GM18511 (cell line): ENCODE measurements at regions not wholly inside any gene's neighbourhood (a gene's known extent, or its start where the extent isn't known, plus 50 kb on each side); places are given as distances from the start of the nearest gene placed in this dataset.

ENCODE experiments used
- ATAC-seq: cut with Tn5 transposase; IDR thresholded peaks from one replicate; pipeline ENCODE4 v1.9.1; 2021; ENCODE audit warnings: mild to moderate bottlenecking, moderate library complexity; ENCODE audit not compliant: unreplicated experiment

GRCh38 chr2:74735009-74735408 is 81.0 kb downstream of the SEMA4F start:
- no peak for ATAC-seq

DNA sequence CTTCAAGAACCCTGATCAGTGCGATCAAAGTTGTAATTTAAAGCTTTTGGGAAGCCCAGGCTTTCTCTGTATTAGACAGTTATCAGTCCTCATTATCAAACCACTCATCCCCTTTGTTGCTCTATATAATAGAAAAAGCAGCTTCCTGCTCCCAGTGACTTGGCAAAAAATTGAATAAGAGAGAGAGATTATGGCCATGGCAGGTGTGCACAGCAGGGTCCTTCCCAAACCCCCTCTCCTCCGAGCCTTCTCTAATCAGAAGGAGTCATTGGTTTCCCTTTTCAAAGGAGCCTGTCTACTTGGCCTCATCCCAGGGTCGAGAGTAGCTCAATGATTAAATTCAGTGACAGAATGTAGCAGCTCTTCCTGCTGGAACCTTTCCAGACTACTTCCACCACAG is 81.5 kb downstream of the SEMA4F start:
- ATAC-seq, result no peak

- ATAC-seq, result no peak
Observed at GRCh38 chr2:74736589-74736988, 82.5 kb downstream of the SEMA4F start.

GRCh38 chr2:74738586-74738985 is 84.5 kb downstream of the SEMA4F start:
- no peak for ATAC-seq

DNA sequence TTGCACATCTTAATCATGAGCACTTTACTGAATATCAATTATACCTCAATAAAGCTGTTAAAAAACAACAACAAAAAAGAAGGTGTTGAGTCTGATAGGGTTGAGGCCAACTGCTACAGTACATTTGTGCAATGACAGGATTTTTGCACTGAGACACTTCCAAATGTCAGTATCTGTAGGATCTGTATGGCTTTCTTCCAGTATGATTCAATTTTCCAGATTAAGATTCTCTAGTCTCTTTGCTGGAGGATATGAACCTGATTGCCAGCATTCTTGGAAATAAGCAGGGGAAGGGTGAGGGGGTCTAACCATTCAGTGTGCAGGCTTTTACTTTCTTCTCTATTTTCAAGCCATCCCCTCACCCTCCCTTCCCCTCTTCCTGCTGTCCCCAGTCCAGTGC is 85.1 kb downstream of the SEMA4F start:
- no peak for ATAC-seq

GRCh38 chr2:74739733-74740241 is 85.7 kb downstream of the SEMA4F start:
- no peak for ATAC-seq

DNA sequence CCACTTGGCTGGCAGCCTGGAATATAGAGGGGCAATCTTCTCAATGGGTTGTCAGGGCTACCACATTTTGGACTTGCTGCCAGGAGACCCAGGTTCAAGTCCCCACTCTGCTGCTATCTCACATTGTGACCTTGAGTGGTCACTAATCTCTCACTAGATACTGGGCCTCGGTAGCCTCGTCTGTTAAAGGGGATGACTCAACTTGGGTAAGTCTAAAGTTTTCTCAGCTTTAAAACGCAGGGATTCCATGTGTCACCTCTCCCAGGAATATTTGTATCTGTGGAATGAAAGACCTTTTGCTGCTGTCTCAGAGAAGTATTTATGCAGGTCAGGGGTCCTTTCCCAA is 86.3 kb downstream of the SEMA4F start:
- ATAC-seq, result no peak

DNA sequence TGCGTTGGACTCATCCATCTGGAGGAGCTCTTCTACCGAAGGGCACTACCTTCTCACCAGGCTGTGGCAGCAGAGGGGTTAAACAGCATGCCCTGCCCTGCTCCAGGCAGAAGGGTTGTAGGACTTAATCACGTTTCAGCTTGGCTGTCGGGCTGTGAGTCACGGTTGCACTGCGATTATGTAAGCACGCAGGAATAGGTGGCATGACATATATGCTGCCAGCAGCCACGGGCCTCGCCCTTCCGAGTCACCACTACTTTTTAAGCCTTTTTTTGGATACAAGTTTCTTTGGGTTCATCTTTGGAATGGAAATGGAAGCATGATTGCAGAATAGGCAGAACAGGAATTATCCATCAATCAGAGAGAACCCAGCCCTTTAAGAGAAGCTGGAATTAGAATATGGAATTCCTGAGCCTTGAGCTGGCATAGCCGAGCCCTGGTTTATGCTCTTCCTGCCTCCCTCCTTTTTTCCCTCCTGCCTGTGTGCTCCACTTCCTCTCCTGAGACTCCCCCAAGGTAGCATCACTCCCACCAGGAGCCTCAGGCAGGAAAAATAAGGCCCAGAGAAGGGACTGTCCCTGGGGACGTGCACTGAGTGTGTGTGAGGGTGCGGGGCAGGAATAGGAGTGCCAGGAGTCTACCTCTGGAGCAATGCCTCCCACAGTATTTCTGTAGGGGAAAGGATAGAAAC is 86.8 kb downstream of the SEMA4F start:
- ATAC-seq, result no peak

GRCh38 chr2:74741629-74742028 is 87.6 kb downstream of the SEMA4F start:
- ATAC-seq, result no peak

DNA sequence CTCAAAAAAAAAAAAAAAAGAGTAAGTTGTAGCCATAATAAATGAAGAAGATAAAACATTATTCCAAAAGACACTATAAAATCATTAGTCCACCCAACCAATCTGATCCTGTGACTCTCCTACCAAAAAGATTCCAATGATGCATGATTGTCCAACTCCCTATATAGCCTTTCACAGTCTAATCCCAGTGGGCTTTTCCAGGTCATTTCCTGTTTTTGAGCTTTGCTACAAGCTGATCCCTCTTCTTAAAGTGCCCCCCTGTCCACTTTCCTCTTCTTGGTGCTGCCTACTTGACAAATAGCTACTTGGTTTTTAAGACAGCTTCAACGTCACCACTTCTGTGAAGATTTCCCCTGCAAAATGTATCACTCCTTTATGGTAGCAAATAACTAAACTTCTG is 88.4 kb downstream of the SEMA4F start:
- ATAC-seq, result no peak

DNA sequence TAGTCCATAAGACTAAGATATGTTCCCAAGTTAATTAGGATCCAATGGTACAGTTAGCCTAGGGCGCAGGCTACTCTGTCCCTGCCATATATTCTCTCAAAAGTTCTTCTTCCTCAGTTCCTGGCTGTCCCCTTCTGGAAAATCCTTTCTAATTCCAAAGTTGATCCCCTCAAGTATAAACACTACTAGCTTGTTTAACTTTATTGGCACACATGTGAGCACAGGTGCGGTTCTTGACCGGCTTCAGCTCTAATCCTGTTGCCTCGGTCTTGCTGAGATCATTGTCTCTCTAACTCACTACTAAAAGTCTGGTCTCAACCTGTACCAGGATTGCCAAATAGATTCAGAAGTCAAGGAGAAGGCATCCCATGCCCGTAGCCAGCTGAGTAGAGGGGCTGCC is 89.0 kb downstream of the SEMA4F start:
- ATAC-seq, result no peak

GRCh38 chr2:74743778-74744177 is 89.7 kb downstream of the SEMA4F start:
- no peak for ATAC-seq

GRCh38 chr2:74744731-74745515 is 89.0 kb upstream of the HK2 start:
- ATAC-seq, result no peak

DNA sequence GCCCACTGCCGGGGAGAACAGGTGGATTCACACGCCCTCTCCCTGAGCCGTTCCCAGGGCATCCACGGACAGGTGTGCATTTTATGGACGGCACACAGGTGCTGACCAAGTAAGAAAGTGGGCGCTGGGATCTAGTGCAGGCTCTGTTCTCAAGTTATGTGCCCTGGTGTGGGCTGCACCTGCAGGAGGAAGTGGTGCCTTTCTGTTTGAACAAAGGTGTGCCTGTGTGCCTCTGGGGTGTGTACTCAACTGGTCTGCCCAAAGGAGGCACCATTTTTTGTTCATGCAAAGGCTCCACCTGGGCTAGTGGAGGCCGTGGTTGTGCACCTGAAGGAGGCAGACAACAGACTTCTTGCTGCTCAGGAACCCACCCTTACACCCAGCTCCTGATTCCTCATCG is 88.2 kb upstream of the HK2 start:
- no peak for ATAC-seq

- no peak for ATAC-seq
Observed at GRCh38 chr2:74746480-74746879, 87.4 kb upstream of the HK2 start.

GRCh38 chr2:74747411-74748080 is 86.4 kb upstream of the HK2 start:
- ATAC-seq, result no peak

DNA sequence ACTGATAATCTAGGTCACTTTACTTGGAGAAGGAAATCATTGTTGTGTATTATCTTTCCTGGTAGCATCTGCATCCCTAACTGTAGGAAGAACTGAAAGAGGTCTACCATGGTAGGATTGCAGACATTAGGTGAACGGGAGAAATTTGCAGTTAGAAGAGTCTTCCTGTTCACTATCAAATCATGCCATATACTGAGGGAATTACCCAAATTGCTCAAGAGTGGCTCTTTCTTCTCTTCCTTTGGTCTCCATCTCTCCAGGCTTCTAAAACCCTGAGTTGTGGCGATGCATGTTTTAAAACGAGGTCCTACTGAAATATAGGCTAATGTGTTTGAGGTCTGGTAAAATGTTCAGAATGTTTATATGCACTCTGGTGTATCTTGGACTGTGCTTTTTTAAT is 85.3 kb upstream of the HK2 start:
- no peak for ATAC-seq

DNA sequence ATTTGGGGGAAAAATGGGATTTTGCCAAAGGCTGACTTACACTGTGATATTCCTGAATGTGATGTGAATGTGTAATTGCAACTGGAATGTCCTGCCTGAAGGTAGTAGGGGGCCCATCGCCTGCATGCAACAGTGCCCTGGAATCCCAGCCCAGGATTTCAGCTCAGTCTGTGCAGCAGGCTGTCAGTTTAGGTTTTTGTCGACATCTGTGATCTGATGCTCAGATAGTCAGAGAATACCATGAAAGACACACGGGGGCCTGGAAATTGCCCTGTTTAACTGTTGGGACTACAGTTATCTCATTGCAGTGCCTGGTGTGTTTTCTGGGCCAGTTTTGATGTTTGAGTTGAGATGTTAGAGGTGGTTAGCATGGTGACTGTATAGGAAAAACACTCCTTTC is 84.5 kb upstream of the HK2 start:
- ATAC-seq, result no peak

GRCh38 chr2:74751981-74752851 is 81.7 kb upstream of the HK2 start:
- no peak for ATAC-seq

GRCh38 chr2:74755386-74755785 is 78.5 kb upstream of the HK2 start:
- ATAC-seq, result no peak

- ATAC-seq, result no peak
Observed at GRCh38 chr2:74756356-74756890, 77.5 kb upstream of the HK2 start.
